ENCODE measurements at regions not wholly inside any gene's neighbourhood (a gene's known extent, or its start where the extent isn't known, plus 50 kb on each side); places are given as distances from the start of the nearest gene placed in this dataset.
"Not testable (repeated sequence)": the region's sequence is repeated elsewhere in the genome, so short reads cannot be mapped to it uniquely, and the experiment has no call there.

GRCh38 chr16:70059429-70059828 is 54.7 kb upstream of the PDPR start:
- TF ChIP-seq CTCF (IDR thresholded peaks at IDR 0.05; ENCODE audit: borderline replicate concordance, extremely low read depth, low read length, poor library complexity, severe bottlenecking); EZH2 (IDR thresholded peaks at IDR 0.05; ENCODE audit: borderline replicate concordance, low read depth, low read length, severe bottlenecking): not testable (repeated sequence)

Data from DND-41 (cell line).